ENCODE measurements at regions not wholly inside any gene's neighbourhood (a gene's known extent, or its start where the extent isn't known, plus 50 kb on each side); places are given as distances from the start of the nearest gene placed in this dataset.

DNA sequence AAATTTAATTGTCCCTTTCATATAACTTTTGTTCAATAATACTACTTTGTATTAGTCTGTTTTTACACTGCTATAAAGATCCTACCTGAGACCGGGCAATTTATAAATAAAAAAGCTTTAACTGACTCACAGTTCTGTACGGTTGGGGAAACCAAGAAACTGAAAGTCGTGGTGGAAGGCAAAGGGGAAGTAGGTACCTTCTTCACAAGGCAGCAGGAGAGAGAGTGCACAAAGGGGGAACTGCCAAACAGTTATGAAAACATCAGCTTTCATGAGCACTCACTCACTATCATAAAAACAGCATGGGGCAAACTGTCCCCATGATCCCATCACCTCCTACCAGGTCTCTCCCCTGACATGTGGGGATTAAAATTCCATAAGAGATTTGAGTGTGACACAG, 1069.0 kb downstream of the FSCB start:
- TF ChIP-seq GZF1 (CRISPR knock-in tag; IDR thresholded peaks at IDR 0.05), result no peak
- no peak for TF ChIP-seq TP53 (CRISPR knock-in tag; conservative IDR thresholded peaks at IDR 0.05)
- TF ChIP-seq ARNT (IDR thresholded peaks at IDR 0.05), result no peak
- no peak for TF ChIP-seq FOSL2 (CRISPR knock-in tag; IDR thresholded peaks at IDR 0.05)
- no peak for TF ChIP-seq YY1 (IDR thresholded peaks at IDR 0.05; ENCODE audit: insufficient read depth, insufficient replicate concordance, low read depth, low read length)
- no peak for TF ChIP-seq CAMTA2 (CRISPR knock-in tag; IDR thresholded peaks at IDR 0.05; ENCODE audit: borderline replicate concordance)
- TF ChIP-seq CTCF (CRISPR knock-in tag; IDR thresholded peaks at IDR 0.05), result no peak
- no peak for TF ChIP-seq ZFP41 (CRISPR knock-in tag; IDR thresholded peaks at IDR 0.05; ENCODE audit: borderline replicate concordance)
- no peak for TF ChIP-seq RFX5 (IDR thresholded peaks at IDR 0.05; ENCODE audit: low read depth, low read length)
- no peak for TF ChIP-seq NFE2L2 (IDR thresholded peaks at IDR 0.05; ENCODE audit: low read length)
- no peak for TF ChIP-seq CREM (IDR thresholded peaks at IDR 0.05)
- TF ChIP-seq CREM (CRISPR knock-in tag; IDR thresholded peaks at IDR 0.05), result no peak
- no peak for TF ChIP-seq BRF2 (CRISPR knock-in tag; IDR thresholded peaks at IDR 0.05)
- TF ChIP-seq ZNF232 (CRISPR knock-in tag; IDR thresholded peaks at IDR 0.05; ENCODE audit: borderline replicate concordance), result no peak
